DOHH2 (cell line): ENCODE measurements at regions not wholly inside any gene's neighbourhood (a gene's known extent, or its start where the extent isn't known, plus 50 kb on each side); places are given as distances from the start of the nearest gene placed in this dataset.
A peak's percentile ranks its signal among the peaks of the same experiment; 100 is the strongest.

ENCODE experiments used
- CTCF ChIP-seq: fragments of 200-600 bp; sonication (generic); IDR thresholded peaks from one replicate; pipeline ENCODE4 v1.5.1; 2014; ENCODE audit warnings: antibody characterized with exemption, mild to moderate bottlenecking, low read depth, low read length; ENCODE audit not compliant: poor library complexity, severe bottlenecking
- EZH2phosphoT487 ChIP-seq: fragments of 200-600 bp; sonication (generic); IDR thresholded peaks from 2 replicates; pipeline ENCODE4 v1.6.1; 2017; ENCODE audit warnings: borderline replicate concordance, mild to moderate bottlenecking, antibody characterized with exemption, low read length, moderate library complexity, mixed read lengths

- TF ChIP-seq CTCF (peak; percentile 18), EZH2phosphoT487 (no peak)
These were observed 117.4 kb upstream of the RPS6KA2 start for GRCh38 chr6:166744223-166745134.
